ENCODE measurements at regions not wholly inside any gene's neighbourhood (a gene's known extent, or its start where the extent isn't known, plus 50 kb on each side); places are given as distances from the start of the nearest gene placed in this dataset.

DNA sequence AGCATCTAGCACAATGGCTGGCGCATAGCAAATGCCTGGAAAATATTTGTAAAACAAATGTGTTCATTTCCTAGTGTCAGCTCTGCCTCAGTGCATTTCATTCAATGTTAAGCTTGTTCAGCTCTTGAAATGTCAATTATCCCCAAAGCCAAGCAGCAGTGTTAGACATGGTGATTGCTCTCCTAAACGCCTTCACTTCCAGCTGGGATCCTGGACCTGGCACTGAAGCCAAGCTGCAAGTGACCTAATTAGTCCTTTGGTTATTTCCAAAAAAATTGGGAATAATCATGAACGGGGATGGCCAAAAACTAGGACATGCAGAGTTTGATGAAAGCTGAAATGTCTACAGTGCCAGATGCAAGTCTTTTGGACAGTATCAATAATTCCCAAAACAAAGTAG, 54.9 kb upstream of the MDGA2 start:
- ATAC-seq, result no peak
- H3K4me3 Mint-ChIP-seq, result no peak overlapping the region
- no peaks in the 10 kb centered on the region for H3K9me3 ChIP-seq (ENCODE audit: control insufficient read depth, low read length, poor library complexity, severe bottlenecking)
- no peaks in the 10 kb centered on the region for H3K27me3 Mint-ChIP-seq
- no peak for DNase-seq
- H3K4me1 Mint-ChIP-seq, result no peaks in the 10 kb centered on the region
- no peaks in the 10 kb centered on the region for H3K36me3 Mint-ChIP-seq (ENCODE audit: low read depth)
- no peak overlapping the region for H3K27ac Mint-ChIP-seq

Measured in T-helper 17 cell (primary cell).